ENCODE measurements at regions not wholly inside any gene's neighbourhood (a gene's known extent, or its start where the extent isn't known, plus 50 kb on each side); places are given as distances from the start of the nearest gene placed in this dataset.

DNA sequence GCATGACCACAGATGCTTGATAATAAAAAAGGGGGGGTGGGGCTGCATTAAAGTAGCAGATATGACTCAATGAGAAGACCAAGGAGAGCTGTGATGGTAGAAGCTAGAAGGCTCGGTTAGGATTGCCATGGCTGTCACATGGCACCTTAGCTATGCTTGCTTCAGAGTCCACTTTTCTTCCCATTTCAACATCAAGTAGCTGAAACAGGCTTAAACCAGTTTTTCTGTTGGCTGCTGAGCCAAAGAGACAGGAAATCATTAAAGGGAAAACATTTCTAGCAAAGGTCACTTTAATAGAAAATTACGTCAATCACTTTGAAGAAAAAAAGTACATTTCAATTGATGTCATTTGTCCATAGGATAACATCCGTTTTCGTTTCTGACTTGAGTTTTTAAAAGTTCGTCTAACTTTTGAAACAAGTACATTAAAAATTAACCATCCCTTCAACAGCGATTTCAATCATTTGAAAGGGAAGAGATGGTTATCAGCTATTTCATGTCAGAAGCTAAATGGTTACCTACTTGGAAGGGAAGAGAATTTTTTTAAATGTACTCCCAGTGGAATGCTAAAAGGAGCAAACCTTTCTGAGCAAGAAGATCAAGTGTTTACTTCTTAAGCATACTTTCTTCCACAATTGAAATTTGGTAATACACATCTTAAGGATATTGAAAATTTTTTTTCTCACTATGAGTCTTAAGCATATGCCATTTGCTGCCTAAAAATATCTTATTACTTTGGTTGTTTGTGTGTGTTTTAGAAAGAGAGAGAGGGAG is 488.1 kb upstream of the PRMT6 start:
- peak; percentile 74 for DNase-seq (ENCODE audit: low spot score)

- DNase-seq (ENCODE audit: low spot score): peak; percentile 84
Measured at GRCh38 chr1:106571109-106571508, 485.4 kb upstream of the PRMT6 start.

- DNase-seq (ENCODE audit: low spot score): no peak
Measured at GRCh38 chr1:106584107-106584506, 472.4 kb upstream of the PRMT6 start.

- no peak for DNase-seq (ENCODE audit: low spot score)
Measured at GRCh38 chr1:106584676-106585075, 471.8 kb upstream of the PRMT6 start.

DNA sequence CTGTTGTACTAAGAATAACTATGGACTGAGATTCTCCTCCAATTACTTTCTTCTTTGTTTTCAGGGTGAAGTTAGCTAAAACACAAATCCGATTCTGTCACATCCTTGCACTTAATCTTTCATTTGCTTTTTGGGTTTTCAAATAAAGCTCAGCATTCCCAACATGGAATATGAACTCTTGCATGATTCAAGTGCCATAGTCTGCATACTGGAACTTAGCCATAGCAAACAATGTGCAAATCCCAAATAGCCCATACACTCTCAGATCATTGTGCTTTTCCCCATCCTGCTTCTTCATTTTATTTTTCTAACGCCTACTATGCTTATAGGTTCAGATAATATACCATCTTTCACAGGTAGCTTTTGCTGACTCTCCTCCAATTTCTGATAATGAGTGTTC is 455.8 kb upstream of the PRMT6 start:
- DNase-seq (ENCODE audit: low spot score): peak; percentile 45

- DNase-seq (ENCODE audit: low spot score): no peak
Measured at GRCh38 chr1:106603616-106604015, 452.9 kb upstream of the PRMT6 start.

DNA sequence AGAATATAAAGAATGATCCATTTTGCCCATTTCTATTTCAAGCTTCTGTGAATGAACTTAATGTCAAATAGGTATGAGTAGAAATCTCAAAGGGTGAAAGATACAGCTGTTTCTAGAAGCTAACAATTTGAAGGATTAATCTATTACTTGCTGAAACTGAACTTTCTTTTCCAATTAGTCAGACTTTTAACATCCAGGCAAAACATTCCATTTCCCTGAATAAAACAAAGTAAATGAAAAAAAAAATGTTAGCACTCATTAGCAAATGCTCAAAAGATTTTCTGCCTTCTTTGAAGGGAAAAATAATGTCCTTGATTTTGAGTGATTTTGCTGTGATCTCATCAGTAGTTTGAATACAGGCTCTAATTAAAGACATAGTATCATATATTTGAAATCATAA is 447.6 kb upstream of the PRMT6 start:
- DNase-seq (ENCODE audit: low spot score): no peak

DNA sequence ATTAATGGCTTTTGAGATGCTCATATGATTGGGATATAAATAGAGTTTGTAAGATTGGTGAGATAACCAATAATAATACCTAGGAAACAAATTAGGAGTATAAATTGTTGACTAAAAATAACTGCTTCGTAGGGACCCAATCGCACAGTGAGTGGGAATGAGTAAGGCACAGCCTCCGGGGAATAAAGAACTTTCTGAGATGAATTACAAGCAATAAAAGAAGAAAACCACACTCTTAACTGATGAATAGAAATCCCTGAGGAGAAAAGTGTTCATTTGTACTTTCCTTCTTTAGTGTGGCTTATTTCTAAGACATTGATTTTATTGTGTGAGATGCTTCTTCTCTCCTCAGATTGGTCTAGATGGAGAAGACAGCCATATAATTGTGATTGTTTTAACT is 443.4 kb upstream of the PRMT6 start:
- peak; percentile 51 for DNase-seq (ENCODE audit: low spot score)

GRCh38 chr1:106613861-106614260 is 442.6 kb upstream of the PRMT6 start:
- DNase-seq (ENCODE audit: low spot score): peak; percentile 86

- no peak for DNase-seq (ENCODE audit: low spot score)
Measured at GRCh38 chr1:106615473-106615872, 441.0 kb upstream of the PRMT6 start.

GRCh38 chr1:106619080-106619826 is 437.2 kb upstream of the PRMT6 start:
- DNase-seq (ENCODE audit: low spot score): no peak

- DNase-seq (ENCODE audit: low spot score): no peak
Measured at GRCh38 chr1:106619827-106620134, 436.7 kb upstream of the PRMT6 start.

DNA sequence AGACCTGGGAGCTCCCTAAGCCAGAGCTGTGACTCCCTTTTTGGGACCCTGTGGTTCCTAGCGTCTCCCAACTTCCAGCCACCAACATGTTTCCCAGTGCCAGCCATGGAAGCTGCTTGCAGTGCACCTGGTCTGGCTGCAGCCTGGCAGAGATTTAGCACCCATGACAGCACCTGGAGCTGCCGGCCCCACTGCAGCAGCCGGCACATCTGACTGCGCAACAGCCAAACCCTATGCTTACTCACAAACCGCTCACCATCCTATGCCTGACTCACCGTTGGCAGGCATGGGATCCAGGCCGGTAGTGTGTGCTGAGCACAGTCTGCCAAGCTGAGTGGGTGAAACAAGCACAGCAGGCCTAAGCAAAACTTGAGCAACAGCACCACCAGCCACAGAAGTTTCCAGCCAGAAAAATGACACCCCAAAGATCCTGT is 435.9 kb upstream of the PRMT6 start:
- no peak for DNase-seq (ENCODE audit: low spot score)

- no peak for DNase-seq (ENCODE audit: low spot score)
Measured at GRCh38 chr1:106621853-106622252, 434.6 kb upstream of the PRMT6 start.

- DNase-seq (ENCODE audit: low spot score): no peak
Measured at GRCh38 chr1:106637566-106637965, 418.9 kb upstream of the PRMT6 start.

GRCh38 chr1:106646261-106646784 is 410.2 kb upstream of the PRMT6 start:
- DNase-seq (ENCODE audit: low spot score): peak; percentile 45

DNA sequence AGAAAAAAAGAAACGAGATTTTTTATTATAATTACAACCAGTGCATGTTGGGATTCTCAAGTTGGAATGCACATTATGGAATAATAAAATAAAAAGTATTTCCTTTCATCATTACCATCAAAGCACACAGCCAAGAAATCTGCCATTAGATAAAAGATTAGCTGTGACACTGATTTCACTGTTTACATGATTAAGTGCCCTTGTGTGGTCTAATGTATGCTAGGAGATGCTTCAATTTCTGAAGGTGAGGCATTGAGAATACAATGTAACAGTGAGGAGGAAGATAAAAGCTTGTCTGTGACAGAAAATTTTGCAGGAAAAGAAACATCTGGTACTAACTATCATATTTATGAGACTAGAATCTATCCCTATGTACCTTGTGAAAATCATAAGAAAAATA is 409.7 kb upstream of the PRMT6 start:
- DNase-seq (ENCODE audit: low spot score): no peak

- peak; percentile 42 for DNase-seq (ENCODE audit: low spot score)
Measured at GRCh38 chr1:106651028-106651762, 405.3 kb upstream of the PRMT6 start.

GRCh38 chr1:106659490-106660244 is 396.8 kb upstream of the PRMT6 start:
- no peak for DNase-seq (ENCODE audit: low spot score)

DNA sequence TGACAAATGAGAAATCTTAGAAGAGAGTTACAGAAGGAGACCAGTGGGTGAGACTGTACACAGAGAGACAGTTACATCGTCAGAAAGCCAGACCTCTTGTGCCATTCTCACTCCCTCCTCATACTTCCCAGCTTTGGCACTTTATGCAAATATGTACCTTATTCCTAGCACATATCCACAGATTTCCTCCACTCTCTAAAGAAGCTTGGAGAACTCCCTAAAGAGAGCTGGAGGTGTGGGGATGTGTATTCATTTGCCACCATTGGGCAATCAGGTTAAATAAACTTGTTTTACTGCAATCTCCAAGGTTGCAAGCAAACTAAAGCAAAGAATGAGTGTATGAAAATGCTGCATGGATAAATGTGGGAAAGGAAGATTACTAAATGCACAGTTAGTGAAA is 380.9 kb upstream of the PRMT6 start:
- peak; percentile 34 for DNase-seq (ENCODE audit: low spot score)

GRCh38 chr1:106676021-106676420 is 380.5 kb upstream of the PRMT6 start:
- peak; percentile 44 for DNase-seq (ENCODE audit: low spot score)

GRCh38 chr1:106677181-106677580 is 379.3 kb upstream of the PRMT6 start:
- no peak for DNase-seq (ENCODE audit: low spot score)
